Testis (tissue), 2 donors: ENCODE measurements at regions not wholly inside any gene's neighbourhood (a gene's known extent, or its start where the extent isn't known, plus 50 kb on each side); places are given as distances from the start of the nearest gene placed in this dataset.

Experiments
- CTCF ChIP-seq, 3 experiments: fragments of 450-650 bp in 2 of 3; fragments of 200-600 bp in 1 of 3; sonication (generic) in 1 of 3; IDR thresholded peaks; one replicate each; pipeline ENCODE4 v1.5.1; 2016 to 2019; ENCODE audit warnings: antibody characterized with exemption in 3 of 3, mild to moderate bottlenecking in 2 of 3, moderate library complexity in 1 of 3
- POLR2A ChIP-seq: fragments of 450-650 bp; IDR thresholded peaks from one replicate; pipeline ENCODE4 v1.6.1; 2017; ENCODE audit warnings: antibody characterized with exemption, mild to moderate bottlenecking, moderate library complexity

- TF ChIP-seq POLR2A (no peak), CTCF (IDR thresholded peaks at IDR 0.05) (no peak)
Measured at GRCh38 chr9:118148990-118149389, 444.8 kb downstream of the TLR4 start.
